SU-DHL-6 (cell line): ENCODE measurements at regions not wholly inside any gene's neighbourhood (a gene's known extent, or its start where the extent isn't known, plus 50 kb on each side); places are given as distances from the start of the nearest gene placed in this dataset.
A peak's percentile ranks its signal among the peaks of the same experiment; 100 is the strongest.

Experiments
- H2AFZ ChIP-seq: fragments of 200-600 bp; sonication (generic); 2 replicates; pipeline ENCODE4 v1.6.1; 2014; ENCODE audit warnings: low read depth, mild to moderate bottlenecking, moderate library complexity, mixed read lengths, antibody characterized with exemption, low read length; ENCODE audit not compliant: severe bottlenecking
- H3F3A ChIP-seq: fragments of 200-600 bp; shearing (Covaris generic); 2 replicates; pipeline ENCODE4 v1.6.0; 2016; ENCODE audit warnings: antibody characterized with exemption, mild to moderate bottlenecking; ENCODE audit not compliant: insufficient read depth
- H3K27ac ChIP-seq: fragments of 200-600 bp; sonication (generic); 2 replicates; pipeline ENCODE4 v1.5.1; 2016; ENCODE audit warnings: low read depth, mild to moderate bottlenecking, low read length, moderate library complexity, mixed read lengths
- H3K27me3 ChIP-seq: fragments of 200-600 bp; sonication (generic), shearing (Covaris generic); 2 replicates; pipeline ENCODE4 v1.6.0; 2014; ENCODE audit warnings: mild to moderate bottlenecking, low read length
- H3K36me3 ChIP-seq: fragments of 200-600 bp; sonication (generic); 2 replicates; pipeline ENCODE4 v1.6.1; 2014; ENCODE audit warnings: mild to moderate bottlenecking, low read length, mixed read lengths
- H3K4me2 ChIP-seq: fragments of 300-600, 200-600 bp; shearing (Covaris generic), sonication (generic); 2 replicates; pipeline ENCODE4 v1.6.0; 2014; ENCODE audit warnings: low read length, low read depth, mild to moderate bottlenecking; ENCODE audit not compliant: poor library complexity, severe bottlenecking
- H3K4me3 ChIP-seq: fragments of 200-600 bp; sonication (generic); 2 replicates; pipeline ENCODE4 v1.5.1; 2014; ENCODE audit warnings: antibody characterized with exemption, low read length, mild to moderate bottlenecking, mixed read lengths; ENCODE audit not compliant: insufficient read depth, poor library complexity, severe bottlenecking
- H3K79me2 ChIP-seq: fragments of 200-600 bp; sonication (generic); 2 replicates; pipeline ENCODE4 v1.6.1; 2014; ENCODE audit warnings: mild to moderate bottlenecking, low read length, moderate library complexity; ENCODE audit not compliant: insufficient read depth
- H3K9ac ChIP-seq: fragments of 200-600 bp; sonication (generic); 2 replicates; pipeline ENCODE4 v1.7.0; 2014; ENCODE audit warnings: mild to moderate bottlenecking, low read length
- H3K9me2 ChIP-seq: fragments of 200-600 bp; sonication (generic); replicated peaks from 2 replicates; pipeline ENCODE4 v1.6.1; 2014; ENCODE audit warnings: low read length; ENCODE audit not compliant: insufficient read depth
- H3K9me3 ChIP-seq: fragments of 200-600 bp; sonication (generic); 2 replicates; pipeline ENCODE4 v1.6.1; 2014; ENCODE audit warnings: low read length, mixed read lengths; ENCODE audit not compliant: insufficient read depth
- H4K20me1 ChIP-seq: fragments of 200-600 bp; sonication (generic); 2 replicates; pipeline ENCODE4 v1.6.1; 2014; ENCODE audit warnings: low read depth, mild to moderate bottlenecking, antibody characterized with exemption, low read length, moderate library complexity, mixed read lengths
- CTCF ChIP-seq: fragments of 200-600 bp; sonication (generic); IDR thresholded peaks from one replicate; pipeline ENCODE4 v1.5.1; 2017; ENCODE audit warnings: antibody characterized with exemption, mild to moderate bottlenecking, low read length, moderate library complexity; ENCODE audit not compliant: insufficient read depth, poor library complexity, severe bottlenecking
- EZH2phosphoT487 ChIP-seq: fragments of 200-600 bp; sonication (generic), shearing (Covaris generic); conservative IDR thresholded peaks from 2 replicates; pipeline ENCODE4 v1.6.1; 2018; ENCODE audit warnings: mild to moderate bottlenecking, antibody characterized with exemption, low read length, moderate library complexity, mixed read lengths

- Histone ChIP-seq H3K27ac (no peak overlapping the region), H3K4me3 (no peak overlapping the region), H2AFZ (no peak overlapping the region), H3K27me3 (no peaks in the 10 kb centered on the region), H3F3A (no peaks in the 10 kb centered on the region), H3K9me3 (no peaks in the 10 kb centered on the region), H3K36me3 (no peaks in the 10 kb centered on the region), H3K4me2 (no peak overlapping the region), H4K20me1 (no peaks in the 10 kb centered on the region), H3K9me2 (no peaks in the 10 kb centered on the region), H3K79me2 (no peaks in the 10 kb centered on the region), H3K9ac (no peak overlapping the region)
- TF ChIP-seq EZH2phosphoT487: no peak
- no peak for TF ChIP-seq CTCF
These were observed 93.9 kb upstream of the VGLL3 start for GRCh38 chr3:87084868-87085267.

GRCh38 chr3:87082796-87083440 is 92.0 kb upstream of the VGLL3 start:
- Histone ChIP-seq H3K79me2 (no peaks in the 10 kb centered on the region), H3K4me2 (no peak overlapping the region), H3K27me3 (no peaks in the 10 kb centered on the region), H4K20me1 (no peaks in the 10 kb centered on the region), H3K9me2 (no peaks in the 10 kb centered on the region), H3K9me3 (no peaks in the 10 kb centered on the region), H3K4me3 (no peak overlapping the region), H3K27ac (no peak overlapping the region), H2AFZ (no peak overlapping the region), H3K9ac (no peak overlapping the region), H3K36me3 (no peaks in the 10 kb centered on the region), H3F3A (no peaks in the 10 kb centered on the region)
- no peak for TF ChIP-seq EZH2phosphoT487
- TF ChIP-seq CTCF: peak; percentile 20

GRCh38 chr3:87077355-87077754 is 86.4 kb upstream of the VGLL3 start:
- H3F3A ChIP-seq: no peaks in the 10 kb centered on the region
- no peaks in the 10 kb centered on the region for H3K79me2 ChIP-seq
- no peaks in the 10 kb centered on the region for H3K9me3 ChIP-seq
- H3K27ac ChIP-seq: no peak overlapping the region
- H3K27me3 ChIP-seq: no peaks in the 10 kb centered on the region
- no peak overlapping the region for H3K4me3 ChIP-seq
- H3K4me2 ChIP-seq: no peak overlapping the region
- H3K9me2 ChIP-seq: no peaks in the 10 kb centered on the region
- TF ChIP-seq EZH2phosphoT487 (no peak), CTCF (no peak)
- H2AFZ ChIP-seq: no peak overlapping the region
- no peaks in the 10 kb centered on the region for H4K20me1 ChIP-seq
- no peak overlapping the region for H3K9ac ChIP-seq
- no peaks in the 10 kb centered on the region for H3K36me3 ChIP-seq
